H1 (cell line): ENCODE measurements at regions not wholly inside any gene's neighbourhood (a gene's known extent, or its start where the extent isn't known, plus 50 kb on each side); places are given as distances from the start of the nearest gene placed in this dataset.

Experiments
- ATF3 ChIP-seq: IDR thresholded peaks from 2 replicates; pipeline ENCODE4 v1.6.1; 2011; ENCODE audit warnings: low read depth, mild to moderate bottlenecking, low read length; ENCODE audit not compliant: insufficient read depth
- CHD7 ChIP-seq: fragments of 300-600 bp; sonication (generic); IDR thresholded peaks from 2 replicates; pipeline ENCODE4 v1.7.1; 2012; ENCODE audit warnings: low read length, moderate library complexity, mild to moderate bottlenecking, inconsistent platforms; ENCODE audit not compliant: insufficient replicate concordance
- EP300 ChIP-seq, 2 experiments: IDR thresholded peaks; 1 replicate in 1 of 2; 2 replicates in 1 of 2; pipeline ENCODE4 v1.6.1; 2011 to 2012; ENCODE audit warnings: low read depth in 2 of 2, low read length in 2 of 2, mild to moderate bottlenecking in 2 of 2, borderline replicate concordance in 1 of 2, inconsistent platforms in 1 of 2, moderate library complexity in 1 of 2
- HDAC2 ChIP-seq, 2 experiments: fragments of 300-600 bp in 1 of 2; sonication (generic) in 1 of 2; IDR thresholded peaks; 2 replicates each; pipeline ENCODE4 v1.6.1; 2011 to 2012; ENCODE audit warnings: low read depth in 2 of 2, low read length in 2 of 2, mild to moderate bottlenecking in 2 of 2, moderate library complexity in 2 of 2, borderline replicate concordance in 1 of 2, inconsistent platforms in 1 of 2
- HDAC6 ChIP-seq: IDR thresholded peaks from one replicate; pipeline ENCODE4 v1.7.1; 2012; ENCODE audit warnings: low read depth, mild to moderate bottlenecking, inconsistent platforms, low read length, moderate library complexity
- KDM5A ChIP-seq: fragments of 200-600 bp; IDR thresholded peaks from 2 replicates; pipeline ENCODE4 v1.7.1; 2012; ENCODE audit warnings: mild to moderate bottlenecking, low read length, inconsistent platforms, mixed read lengths
- PHF8 ChIP-seq: fragments of 200-600 bp; sonication (generic); conservative IDR thresholded peaks from 2 replicates; pipeline ENCODE4 v1.7.1; 2012; ENCODE audit warnings: low read depth, mild to moderate bottlenecking, inconsistent platforms, low read length, moderate library complexity

GRCh38 chrX:137426695-137427425 lies 139.1 kb upstream of the ZIC3 start (continued):
- TF ChIP-seq CHD7: no peak
- TF ChIP-seq HDAC2 (IDR thresholded peaks at IDR 0.05; ENCODE audit: borderline replicate concordance in 1 of 2, low read depth in 2 of 2, low read length in 2 of 2): no peak
- no peak for TF ChIP-seq EP300 (IDR thresholded peaks at IDR 0.05; ENCODE audit: borderline replicate concordance in 1 of 2, low read depth in 2 of 2, low read length in 2 of 2)
- TF ChIP-seq ATF3: no peak
- no peak for TF ChIP-seq KDM5A
- no peak for TF ChIP-seq HDAC6
- TF ChIP-seq PHF8: no peak
